RWPE2 (cell line): ENCODE measurements at regions not wholly inside any gene's neighbourhood (a gene's known extent, or its start where the extent isn't known, plus 50 kb on each side); places are given as distances from the start of the nearest gene placed in this dataset.

Experiments
- ATAC-seq: fragments of 200-7000 bp; cut with Tn5 transposase; 3 replicates; pipeline ENCODE4 v1.9.1; 2021; ENCODE audit warnings: low read depth
- DNase-seq: peaks from one replicate; pipeline ENCODE4 v3.0.0-alpha.2; 2020; ENCODE audit warnings: low spot score
- H3K27ac ChIP-seq: fragments of 450-650 bp; 2 replicates; pipeline ENCODE4 v1.5.1; 2017; ENCODE audit warnings: mild to moderate bottlenecking; ENCODE audit not compliant: poor library complexity, severe bottlenecking
- H3K27me3 ChIP-seq: fragments of 250-450 bp; sonication (Bioruptor Pico); 2 replicates; pipeline ENCODE4 v1.5.1; 2021; ENCODE audit warnings: mild to moderate bottlenecking, moderate library complexity; ENCODE audit not compliant: insufficient read depth, poor library complexity, severe bottlenecking
- H3K36me3 ChIP-seq: fragments of 250-450 bp; sonication (Bioruptor Pico); 2 replicates; pipeline ENCODE4 v1.5.1; 2020; ENCODE audit warnings: low read depth, mild to moderate bottlenecking, moderate library complexity
- H3K4me1 ChIP-seq: fragments of 250-450 bp; sonication (Bioruptor Pico); 2 replicates; pipeline ENCODE4 v1.5.1; 2021; ENCODE audit warnings: mild to moderate bottlenecking, moderate library complexity; ENCODE audit not compliant: insufficient read depth, poor library complexity, severe bottlenecking
- H3K4me3 ChIP-seq: fragments of 250-450 bp; sonication (Bioruptor Pico); 2 replicates; pipeline ENCODE4 v1.5.1; 2021; ENCODE audit warnings: mild to moderate bottlenecking, moderate library complexity; ENCODE audit not compliant: severe bottlenecking
- H3K9me3 ChIP-seq: fragments of 250-450 bp; sonication (Bioruptor Pico); 2 replicates; pipeline ENCODE4 v1.5.1; 2021; ENCODE audit warnings: mild to moderate bottlenecking, moderate library complexity; ENCODE audit not compliant: severe bottlenecking
- CTCF ChIP-seq: fragments of 450-650 bp; IDR thresholded peaks from one replicate; pipeline ENCODE4 v1.5.1; 2017; ENCODE audit warnings: mild to moderate bottlenecking, moderate library complexity; ENCODE audit not compliant: poor library complexity, severe bottlenecking

GRCh38 chr9:13786711-13787110 lies 507.2 kb upstream of the MPDZ start:
- DNase-seq, result no peak
- ATAC-seq, result no peak
- Histone ChIP-seq H3K9me3 (no peaks in the 10 kb centered on the region), H3K27me3 (no peaks in the 10 kb centered on the region), H3K4me3 (no peak overlapping the region), H3K36me3 (no peaks in the 10 kb centered on the region), H3K27ac (no peak overlapping the region), H3K4me1 (no peaks in the 10 kb centered on the region)
- no peak for TF ChIP-seq CTCF

DNA sequence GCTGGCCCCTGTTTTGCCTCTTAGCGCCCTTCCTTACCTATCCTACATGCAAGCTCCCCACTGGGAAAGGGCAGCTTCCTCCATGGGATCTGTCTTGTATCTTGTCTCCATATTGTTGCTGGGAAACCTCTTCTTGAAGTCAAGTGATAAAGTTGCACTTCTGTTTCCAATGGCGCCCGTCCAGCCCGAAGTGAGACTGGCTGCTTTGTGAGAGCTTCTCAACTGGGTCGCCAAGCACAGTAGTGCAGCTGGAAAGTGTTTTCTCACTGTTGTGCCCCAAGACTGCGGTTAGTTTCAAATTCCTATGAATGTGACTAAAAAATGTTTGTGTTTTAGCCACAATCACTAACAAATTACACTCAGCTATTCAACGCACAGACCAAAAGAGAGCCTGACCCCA lies 506.6 kb upstream of the MPDZ start:
- ATAC-seq (no peak), DNase-seq (no peak)
- Histone ChIP-seq H3K27ac (no peak overlapping the region), H3K27me3 (no peaks in the 10 kb centered on the region), H3K36me3 (no peaks in the 10 kb centered on the region), H3K4me3 (no peak overlapping the region), H3K4me1 (no peaks in the 10 kb centered on the region), H3K9me3 (no peaks in the 10 kb centered on the region)
- no peak for TF ChIP-seq CTCF

DNA sequence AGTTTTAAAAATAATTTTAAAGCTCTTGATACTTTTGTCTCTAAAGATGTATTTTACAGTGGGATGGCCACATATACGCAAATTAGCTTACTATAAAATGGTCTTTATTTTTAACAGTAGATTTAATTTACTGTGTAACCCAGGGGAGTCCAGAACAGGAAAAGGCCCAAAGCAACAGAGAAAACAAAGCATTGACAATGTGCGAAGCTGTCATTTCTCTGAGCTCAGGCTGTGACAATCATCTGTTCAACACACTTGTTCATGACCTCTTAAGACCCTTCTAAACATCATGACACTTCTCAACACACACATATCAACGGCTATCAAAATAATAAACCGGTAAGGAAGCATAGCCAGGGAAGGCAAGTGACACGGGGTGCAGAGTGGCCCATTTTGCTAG lies 499.6 kb upstream of the MPDZ start:
- Histone ChIP-seq H3K36me3 (no peaks in the 10 kb centered on the region), H3K9me3 (no peaks in the 10 kb centered on the region), H3K27me3 (no peaks in the 10 kb centered on the region), H3K27ac (no peak overlapping the region), H3K4me1 (no peaks in the 10 kb centered on the region), H3K4me3 (no peak overlapping the region)
- TF ChIP-seq CTCF, result no peak
- DNase-seq (no peak), ATAC-seq (no peak)

DNA sequence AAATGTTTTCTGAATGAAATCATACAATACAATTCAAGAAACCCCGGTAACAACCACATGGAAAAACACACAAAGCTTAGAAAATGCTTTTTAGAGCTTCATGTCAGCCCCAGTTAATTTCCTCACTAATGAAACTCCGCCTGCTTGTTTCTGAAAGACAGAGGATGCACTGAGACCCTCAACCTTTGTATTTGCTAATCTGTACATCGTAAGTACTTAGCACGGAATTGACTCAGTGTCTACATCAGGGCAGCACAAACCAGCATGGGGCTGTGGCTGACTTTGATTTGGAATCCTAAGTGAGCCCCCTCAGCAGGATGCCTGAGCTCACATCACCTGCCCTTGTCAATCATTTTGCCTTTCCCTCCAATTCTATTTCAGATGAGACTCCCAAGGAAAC lies 499.1 kb upstream of the MPDZ start:
- ATAC-seq (no peak), DNase-seq (no peak)
- Histone ChIP-seq H3K36me3 (no peaks in the 10 kb centered on the region), H3K4me3 (no peak overlapping the region), H3K27ac (no peak overlapping the region), H3K4me1 (no peaks in the 10 kb centered on the region), H3K9me3 (no peaks in the 10 kb centered on the region), H3K27me3 (no peaks in the 10 kb centered on the region)
- no peak for TF ChIP-seq CTCF

GRCh38 chr9:13770956-13771355 lies 491.5 kb upstream of the MPDZ start:
- no peaks in the 10 kb centered on the region for H3K4me1 ChIP-seq
- no peaks in the 10 kb centered on the region for H3K27me3 ChIP-seq
- H3K36me3 ChIP-seq, result no peaks in the 10 kb centered on the region
- H3K4me3 ChIP-seq, result no peak overlapping the region
- H3K27ac ChIP-seq, result no peak overlapping the region
- no peak for TF ChIP-seq CTCF
- no peak for DNase-seq
- ATAC-seq, result no peak
- no peaks in the 10 kb centered on the region for H3K9me3 ChIP-seq
